K562 (cell line): ENCODE measurements at regions not wholly inside any gene's neighbourhood (a gene's known extent, or its start where the extent isn't known, plus 50 kb on each side); places are given as distances from the start of the nearest gene placed in this dataset.

Source experiments
- ATAC-seq: fragments of 200-7000 bp; cut with Tn5 transposase; 3 replicates; pipeline ENCODE4 v1.9.1; 2020; ENCODE audit warnings: moderate library complexity
- BruUV-seq: library from RNA; stranded (reverse); fragments of 400-500 nt; replicated peaks from 2 replicates; lab custom pipeline; 2021; lab: Mats Ljungman, UMichigan
- CTCF ChIA-PET: fragments of 300-600 bp; formaldehyde crosslinking; extraction: SDS; loops from one replicate; lab custom pipeline; 2021; ENCODE audit warnings: low intra/inter-chr PET ratio; lab: Yijun Ruan, JAX
- POLR2A ChIA-PET: fragments of 300-600, 350-650 bp; sonication (Branson Sonifier 250); formaldehyde crosslinking; extraction: SDS; loops from one replicate; lab custom pipeline; 2021; ENCODE audit warnings: antibody characterized with exemption, inconsistent platforms; lab: Yijun Ruan, JAX
- DNase-seq, 4 experiments: peaks; one replicate each; pipeline versions ENCODE4 v3.0.0 to v3.0.0-alpha.2; 2011 to 2018; ENCODE audit warnings: low spot score in 3 of 4, mixed read lengths in 3 of 4; ENCODE audit errors: extremely low read depth in 1 of 4
- FAIRE-seq: peaks from 2 replicates; lab custom pipeline; 2011; peaks lifted over from hg19 to GRCh38; lab: Jason Lieb, UNC
- H2AFZ ChIP-seq: 2 replicates; pipeline ENCODE4 v1.6.0; 2011; ENCODE audit warnings: low read depth, low read length, control low read depth, inconsistent platforms
- H3K27ac ChIP-seq: fragments of 200-600 bp; 3 replicates; pipeline ENCODE4 v1.8.0; 2011; ENCODE audit warnings: low read depth, mild to moderate bottlenecking, control low read depth, inconsistent platforms, low read length, moderate library complexity, mixed read lengths; ENCODE audit errors: extremely low read depth
- H3K27me3 ChIP-seq, 2 experiments: fragments of 300-600 bp in 1 of 2; 2 replicates in 1 of 2; 3 replicates in 1 of 2; pipeline versions ENCODE4 v1.6.0 to v1.8.0; 2011; ENCODE audit warnings: inconsistent platforms in 2 of 2, low read length in 2 of 2, mild to moderate bottlenecking in 1 of 2, mixed read lengths in 1 of 2, moderate library complexity in 1 of 2; ENCODE audit not compliant: control insufficient read depth in 2 of 2, insufficient read depth in 2 of 2
- H3K36me3 ChIP-seq: fragments of 300-600 bp; 3 replicates; pipeline ENCODE4 v1.8.0; 2011; ENCODE audit warnings: mild to moderate bottlenecking, low read length, inconsistent platforms; ENCODE audit not compliant: control insufficient read depth, insufficient read depth
- H3K4me1 ChIP-seq, 2 experiments: fragments of 200-600 bp in 1 of 2; replicated peaks in 1 of 2; 2 replicates in 1 of 2; 3 replicates in 1 of 2; pipeline versions ENCODE4 v1.5.1 to v1.8.0; 2011; ENCODE audit warnings: inconsistent platforms in 2 of 2, low read length in 2 of 2, mild to moderate bottlenecking in 1 of 2, mixed read lengths in 1 of 2, moderate library complexity in 1 of 2; ENCODE audit not compliant: control insufficient read depth in 2 of 2, insufficient read depth in 2 of 2
- H3K4me2 ChIP-seq: 2 replicates; pipeline ENCODE4 v1.6.1; 2011; ENCODE audit warnings: low read length, control low read depth, inconsistent platforms, mixed read lengths; ENCODE audit not compliant: insufficient read depth
- H3K4me3 ChIP-seq: fragments of 200-600 bp; sonication (generic), shearing (Covaris generic); 2 replicates; pipeline ENCODE4 v1.5.1; 2016; ENCODE audit warnings: control low read depth, inconsistent platforms
- H3K79me2 ChIP-seq: fragments of 200-600 bp; 3 replicates; pipeline ENCODE4 v1.8.0; 2011; ENCODE audit warnings: low read length, inconsistent platforms; ENCODE audit not compliant: control insufficient read depth, insufficient read depth
- H3K9ac ChIP-seq, 2 experiments: 2 replicates each; pipeline versions ENCODE4 v1.6.0 to v1.6.1; 2011; ENCODE audit warnings: low read depth in 2 of 2, low read length in 2 of 2, control low read depth in 1 of 2, inconsistent platforms in 1 of 2, mild to moderate bottlenecking in 1 of 2, mixed read lengths in 1 of 2; ENCODE audit not compliant: insufficient read depth in 1 of 2
- H3K9me1 ChIP-seq: one replicate; pipeline ENCODE4 v1.6.0; 2011; ENCODE audit warnings: inconsistent platforms, mild to moderate bottlenecking, low read length, moderate library complexity; ENCODE audit not compliant: control insufficient read depth, insufficient read depth
- H3K9me3 ChIP-seq: replicated peaks from 2 replicates; pipeline ENCODE4 v1.5.1; 2011; ENCODE audit warnings: low read depth, low read length, inconsistent platforms; ENCODE audit not compliant: control insufficient read depth, insufficient read depth
- H4K20me1 ChIP-seq: replicated peaks from 2 replicates; pipeline ENCODE4 v1.6.1; 2011; ENCODE audit warnings: low read length, inconsistent platforms, mixed read lengths; ENCODE audit not compliant: control insufficient read depth, insufficient read depth
- CTCF ChIP-seq, 3 experiments: IDR thresholded peaks in 2 of 3; conservative IDR thresholded peaks in 1 of 3; 2 replicates each; pipeline ENCODE4 v1.5.1; 2011 to 2012; ENCODE audit warnings: low read length in 3 of 3, mild to moderate bottlenecking in 3 of 3, control low read depth in 2 of 3, improper control_type of control experiment in 1 of 3, inconsistent platforms in 1 of 3, low read depth in 1 of 3, mixed read lengths in 1 of 3, moderate library complexity in 1 of 3; ENCODE audit not compliant: insufficient read depth in 2 of 3
- GATAD2A ChIP-seq: fragments of 450-650 bp; IDR thresholded peaks from 2 replicates; pipeline ENCODE4 v1.6.1; 2017
- GATAD2B ChIP-seq: fragments of 450-650 bp; IDR thresholded peaks from 2 replicates; pipeline ENCODE4 v1.6.1; 2017; ENCODE audit warnings: mild to moderate bottlenecking, borderline replicate concordance
- HSF4 ChIP-seq: fragments of 250-450 bp; sonication (Bioruptor Pico); IDR thresholded peaks from 2 replicates; pipeline ENCODE4 v2.1.2; 2022; ENCODE audit warnings: mild to moderate bottlenecking, moderate library complexity, borderline replicate concordance
- IFI16 ChIP-seq: fragments of 250-450 bp; sonication (Bioruptor Pico); IDR thresholded peaks from 2 replicates; pipeline ENCODE4 v2.1.2; 2022; ENCODE audit warnings: mild to moderate bottlenecking, inconsistent platforms
- MTA2 ChIP-seq: fragments of 450-650 bp; IDR thresholded peaks from 2 replicates; pipeline ENCODE4 v1.6.1; 2016; ENCODE audit warnings: low read depth
- POLR2G ChIP-seq: fragments of 200-400 bp; formaldehyde crosslinking; IDR thresholded peaks from 2 replicates; pipeline ENCODE4 v1.6.1; 2017; ENCODE audit warnings: low read depth, mild to moderate bottlenecking, antibody characterized with exemption, low read length, moderate library complexity
- WGBS: fragments of 100-300 bp; shearing (Covaris generic); methylation state at CpG from one replicate; pipeline ENCODE4 v1.1.6; 2016; ENCODE audit warnings: low coverage, mixed read lengths; ENCODE audit not compliant: insufficient coverage; ENCODE audit errors: missing lambda C conversion rate; 5-methylcytosine and 5-hydroxymethylcytosine counted together
- in situ Hi-C: fragments of 300-500 bp; cut with MboI; formaldehyde crosslinking; loops from 4 replicates; pipeline ENCODE4 v1.15.0; 2018; ENCODE audit warnings: inconsistent platforms, mixed read lengths
- intact Hi-C: fragments of 100-400 bp; cut with micrococcal nuclease; formaldehyde crosslinking; loops from 2 replicates; pipeline ENCODE4 v1.14.2; 2022
- TF ChIP-seq, protein P1 (sequence below), 3 experiments: fragments of 200-800 bp in 1 of 3; sonication (Bioruptor generic) in 1 of 3; sonication (generic) in 1 of 3; formaldehyde crosslinking in 1 of 3; IDR thresholded peaks; 2 replicates each; pipeline versions ENCODE4 v1.6.1 to v1.8.0; 2016 to 2022; ENCODE audit warnings: mild to moderate bottlenecking in 2 of 3, missing compliant biosample characterization in 2 of 3, missing genetic modification characterization in 2 of 3, missing genetic modification reagents in 1 of 3

DNA sequence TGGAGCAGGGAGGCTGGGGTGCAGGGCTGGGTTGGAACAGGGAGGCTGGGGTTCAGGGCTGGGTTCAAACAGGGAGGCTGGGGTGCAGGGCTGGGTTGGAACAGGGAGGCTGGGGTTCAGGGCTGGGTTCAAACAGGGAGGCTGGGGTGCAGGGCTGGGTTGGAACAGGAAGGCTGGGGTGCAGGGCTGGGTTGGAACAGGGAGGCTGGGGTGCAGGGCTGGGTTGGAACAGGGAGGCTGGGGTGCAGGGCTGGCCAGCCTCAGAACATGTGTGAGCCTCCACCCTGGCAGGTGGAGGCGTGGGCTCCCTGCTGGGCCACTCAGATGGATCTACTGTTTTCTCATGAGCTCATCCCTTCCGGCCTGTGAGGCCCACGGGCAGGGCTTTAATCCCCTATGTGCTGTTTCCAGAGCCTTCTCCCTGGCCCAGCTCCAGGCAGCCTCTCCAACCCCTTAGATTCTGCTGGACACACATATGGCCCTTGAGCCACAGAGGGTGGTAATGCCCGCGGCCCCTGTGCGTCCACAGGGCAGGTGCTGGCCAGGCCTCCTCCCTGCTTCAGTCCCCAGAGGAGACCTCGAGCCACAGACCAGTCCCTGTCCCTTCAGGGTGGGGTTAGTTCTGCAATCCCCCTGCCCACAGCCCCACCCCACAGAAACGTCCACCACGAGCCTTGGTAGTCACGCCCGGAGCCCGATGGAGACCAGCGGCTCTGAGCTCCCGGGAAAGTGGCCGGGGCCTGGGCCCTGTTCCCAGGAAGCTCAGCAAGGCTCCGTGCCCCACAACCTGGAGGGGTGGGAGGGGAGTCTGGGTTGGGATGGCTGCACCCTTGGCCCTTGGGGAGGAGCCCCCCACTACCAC lies 197.9 kb downstream of the BRD1 start:
- POLR2A ChIA-PET: interaction anchor here (0.6 to 0.8 kb wide), 2 partner anchors 9 to 247 kb away, joined by 3 to 4 read pairs; no protein-coding TSS in a partner anchor
- Histone ChIP-seq H3K27ac (no peak overlapping the region), H3K79me2 (peaks cover 56% of the 10 kb centered on the region), H3K9ac (no peak overlapping the region), H3K9me1 (no peaks in the 10 kb centered on the region), H3K4me1 (peaks cover 0 to 45% of the 10 kb centered on the region in 2 experiments; a peak in 2 of 5 replicates), H3K4me2 (no peak overlapping the region), H3K4me3 (no peak overlapping the region), H3K36me3 (peaks cover 17% of the 10 kb centered on the region; the same call in 2 of the 3 replicates), H3K9me3 (no peaks in the 10 kb centered on the region), H4K20me1 (peaks cover 29% of the 10 kb centered on the region)
- DNase-seq (peak in 1 of 4 experiments; percentile 5), ATAC-seq (no peak), FAIRE-seq (no peak)
- in situ Hi-C loops (no loop called here), intact Hi-C loops (no loop called here)
- 75% methylated on average over 4 of the region's 16 CpGs for WGBS
- no TSS peak for BruUV-seq
- TF ChIP-seq HSF4 (CRISPR knock-in tag) (no peak), IFI16 (CRISPR knock-in tag) (no peak), POLR2G (peak; percentile 17; the same call in 1 of the 2 replicates)
- TF ChIP-seq, all 486 proteins: peak for 1
- Histone ChIP-seq H3K27me3 (no peaks in the 10 kb centered on the region), H2AFZ (no peak overlapping the region)
- CTCF ChIA-PET: no interaction called here

DNA sequence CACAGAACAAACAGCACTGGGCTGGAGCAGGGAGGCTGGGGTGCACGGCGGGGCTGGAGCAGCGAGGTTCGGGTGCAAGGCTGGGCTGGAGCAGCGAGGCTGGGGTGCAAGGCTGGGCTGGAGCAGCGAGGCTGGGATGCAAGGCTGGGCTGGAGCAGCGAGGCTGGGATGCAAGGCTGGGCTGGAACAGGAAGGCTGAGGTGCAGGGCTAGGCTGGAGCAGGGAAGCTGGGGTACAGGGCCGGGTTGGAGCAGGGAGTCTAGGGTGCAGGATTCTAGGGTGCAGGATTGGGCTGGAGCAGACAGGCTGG lies 198.5 kb downstream of the BRD1 start:
- Histone ChIP-seq H2AFZ (no peak overlapping the region), H3K27ac (no peak overlapping the region), H3K79me2 (peaks cover 54% of the 10 kb centered on the region), H3K9ac (no peak overlapping the region), H3K27me3 (no peaks in the 10 kb centered on the region), H4K20me1 (peaks cover 31% of the 10 kb centered on the region), H3K4me1 (peaks cover 0 to 41% of the 10 kb centered on the region in 2 experiments; a peak in 2 of 5 replicates), H3K9me1 (no peaks in the 10 kb centered on the region), H3K4me3 (no peak overlapping the region), H3K36me3 (peaks cover 20% of the 10 kb centered on the region; the same call in 2 of the 3 replicates), H3K9me3 (no peaks in the 10 kb centered on the region), H3K4me2 (no peak overlapping the region)
- DNase-seq: no peak
- no peak for ATAC-seq
- in situ Hi-C loops: no loop called here
- WGBS: 93% methylated on average over 3 of the region's 8 CpGs
- no peak for FAIRE-seq
- BruUV-seq: no TSS peak
- CTCF ChIA-PET: no interaction called here
- POLR2A ChIA-PET: interaction anchor here (0.6 kb wide), 1 partner anchor 247 kb away, joined by 3 read pairs; no protein-coding TSS in a partner anchor
- intact Hi-C loops: no loop called here
- TF ChIP-seq MTA2 (no peak), CTCF (IDR thresholded peaks at IDR 0.05 in 2 of 3, conservative IDR thresholded peaks at IDR 0.05 in 1 of 3; ENCODE audit: insufficient read depth in 2 of 3, low read depth in 1 of 3, low read length in 3 of 3) (no peak), GATAD2A (no peak), GATAD2B (no peak)
- TF ChIP-seq, protein P1, sequence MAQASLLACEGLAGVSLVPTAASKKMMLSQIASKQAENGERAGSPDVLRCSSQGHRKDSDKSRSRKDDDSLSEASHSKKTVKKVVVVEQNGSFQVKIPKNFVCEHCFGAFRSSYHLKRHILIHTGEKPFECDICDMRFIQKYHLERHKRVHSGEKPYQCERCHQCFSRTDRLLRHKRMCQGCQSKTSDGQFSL (CRISPR knock-in tag; IDR thresholded peaks at IDR 0.05): no peak
- TF ChIP-seq, protein P1 (tag; IDR thresholded peaks at IDR 0.05): no peak
